LoVo (cell line): ENCODE measurements at regions not wholly inside any gene's neighbourhood (a gene's known extent, or its start where the extent isn't known, plus 50 kb on each side); places are given as distances from the start of the nearest gene placed in this dataset.
"Not testable (repeated sequence)": the region's sequence is repeated elsewhere in the genome, so short reads cannot be mapped to it uniquely, and the experiment has no call there.

Experiments
- DNase-seq: peaks from one replicate; pipeline ENCODE4 v3.0.0-alpha.2; 2016; ENCODE audit warnings: low spot score

DNA sequence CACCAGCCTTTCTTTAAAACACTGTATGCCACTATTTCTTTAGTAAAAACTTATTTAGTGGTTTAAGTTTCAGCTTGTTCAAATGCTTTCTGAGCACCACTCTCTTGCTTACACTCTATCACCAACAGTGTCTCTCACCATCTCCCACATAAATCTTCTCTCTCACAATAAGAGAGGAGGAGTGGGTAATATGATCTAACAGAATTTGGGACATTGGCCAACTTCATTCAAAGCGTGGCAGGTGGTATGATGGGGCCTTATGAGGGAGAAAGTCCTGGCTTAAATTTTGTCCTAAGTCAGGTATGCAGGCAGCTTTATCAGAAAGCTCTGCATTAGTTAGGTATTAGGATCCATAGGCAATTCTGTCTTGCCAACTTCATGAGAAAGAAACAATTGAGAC is 1132.5 kb downstream of the TUSC7 start:
- DNase-seq = no peak

DNA sequence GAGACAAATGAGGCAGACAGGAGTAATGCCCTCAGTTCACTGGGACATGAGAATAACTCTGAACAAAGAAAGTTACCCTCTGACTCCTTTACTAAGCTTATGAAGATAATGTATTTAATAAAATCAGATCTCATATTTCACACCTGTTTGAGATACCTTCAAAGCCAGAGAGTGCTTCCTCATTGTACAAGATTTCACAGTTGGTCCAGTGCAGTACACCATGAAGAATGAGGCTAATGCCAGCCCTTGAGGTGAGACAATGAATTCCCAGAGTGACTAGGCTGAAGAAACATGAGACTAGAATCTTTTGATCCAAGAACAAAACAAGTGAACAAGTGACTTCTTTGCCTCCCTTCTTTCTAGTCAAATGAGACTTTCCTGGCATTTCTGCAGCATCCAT is 1133.8 kb downstream of the TUSC7 start:
- DNase-seq = no peak

DNA sequence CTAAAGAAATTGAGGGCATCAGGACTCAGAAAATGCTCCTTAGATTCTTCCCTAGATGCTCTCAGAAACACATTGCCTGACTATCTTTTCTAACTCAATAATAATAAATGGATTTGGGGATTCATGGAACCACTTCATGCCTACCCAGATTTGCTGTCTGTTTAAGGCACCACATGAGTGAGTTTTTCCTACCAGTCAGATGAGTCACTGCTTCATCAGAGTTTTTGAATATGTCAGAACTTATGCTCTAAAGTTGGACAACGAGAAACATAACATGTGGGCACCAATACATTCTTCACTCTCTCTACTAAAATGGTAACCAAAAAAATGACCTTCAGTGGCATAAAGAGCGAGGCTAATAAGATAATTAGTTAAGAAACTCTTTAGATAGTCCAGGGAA is 1135.1 kb downstream of the TUSC7 start:
- no peak for DNase-seq

DNA sequence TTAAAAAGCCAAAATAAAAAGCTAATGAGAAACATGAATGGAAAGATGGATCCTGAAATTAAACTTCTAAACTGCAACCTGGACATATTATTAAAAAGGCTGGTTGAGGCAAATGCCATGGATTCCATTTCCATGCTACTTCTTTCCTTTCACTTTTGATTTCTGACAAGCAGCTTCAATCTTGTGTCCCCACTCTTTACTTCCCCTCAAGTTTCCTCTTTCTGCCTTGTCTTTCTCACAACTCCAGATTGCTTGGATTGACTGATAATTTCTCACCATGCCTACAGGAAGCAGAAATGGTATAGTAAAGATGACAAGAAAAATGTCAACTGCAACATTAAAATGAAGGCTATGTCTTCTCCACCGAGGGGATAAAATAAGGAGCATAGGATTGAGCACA is 1136.7 kb downstream of the TUSC7 start:
- no peak for DNase-seq

DNA sequence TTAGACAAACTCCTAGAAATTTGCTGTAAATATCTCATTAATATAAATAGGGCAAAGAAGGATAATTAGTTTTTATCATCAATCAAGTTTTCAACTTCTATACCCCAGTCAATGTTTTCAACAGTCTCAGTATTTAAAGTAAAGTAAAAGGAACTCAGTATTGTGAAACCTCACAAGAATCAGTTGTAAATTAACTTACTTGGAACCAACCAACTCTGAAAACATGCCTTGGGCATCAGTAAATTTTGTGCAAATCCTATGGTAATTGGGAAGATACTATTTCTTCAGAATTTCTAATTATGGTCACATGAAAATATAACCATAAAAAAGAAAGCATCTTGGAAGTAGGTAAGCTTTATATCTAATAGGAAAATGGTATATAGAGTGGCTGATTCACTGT is 1139.0 kb downstream of the TUSC7 start:
- no peak for DNase-seq

DNA sequence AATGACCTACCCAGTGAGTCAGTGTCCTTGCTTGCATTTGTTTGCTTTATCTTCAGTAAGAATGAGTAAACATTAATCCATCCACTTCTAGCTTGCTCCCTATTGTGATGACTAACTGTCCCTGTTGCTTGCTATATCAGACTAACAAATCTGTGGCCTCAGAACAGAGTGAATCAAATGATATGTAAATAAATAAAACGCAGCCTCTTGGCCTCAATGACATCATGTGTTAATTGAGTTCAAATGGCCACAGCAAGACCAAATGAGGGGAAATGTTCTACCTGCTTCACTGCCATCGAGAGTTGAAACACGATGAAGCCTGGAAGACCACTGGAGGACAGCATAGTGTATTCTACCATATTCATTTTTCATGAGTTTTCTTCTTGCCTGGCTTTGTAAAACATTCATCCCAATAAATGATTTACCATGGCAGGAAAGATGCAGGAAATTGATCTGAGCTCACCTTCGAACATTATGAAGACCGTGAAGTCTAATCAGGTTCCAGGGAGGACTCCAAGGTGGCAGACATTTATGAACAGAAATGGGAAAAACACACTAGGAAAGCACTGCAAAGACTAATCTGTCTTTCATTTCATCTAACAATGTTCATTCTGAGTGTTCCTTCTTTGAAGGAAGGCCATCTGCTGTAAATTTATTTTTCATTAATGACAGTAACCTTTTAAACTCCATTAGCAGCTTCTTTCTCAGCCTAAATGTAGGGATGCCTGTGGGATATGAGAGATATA is 1144.5 kb downstream of the TUSC7 start:
- no peak for DNase-seq

DNA sequence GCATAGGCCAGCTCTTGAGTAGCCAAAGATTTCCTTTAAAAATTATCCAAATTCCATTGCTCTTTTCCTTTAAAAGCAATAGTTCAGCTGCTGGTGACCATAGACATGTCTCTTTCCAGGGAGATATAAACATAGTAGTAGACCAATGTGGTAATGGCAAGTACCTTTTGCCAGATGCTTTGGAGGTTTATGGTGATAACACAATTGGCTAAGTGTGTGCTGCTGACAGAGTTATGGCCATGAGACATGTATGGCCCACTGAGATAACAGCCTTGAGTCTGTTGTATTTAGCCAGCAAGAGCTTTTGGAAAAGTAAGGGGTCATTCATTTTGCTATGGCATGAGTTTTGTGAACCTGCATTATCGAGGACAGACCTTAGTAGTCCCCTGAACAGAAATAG is 1146.8 kb downstream of the TUSC7 start:
- DNase-seq = no peak

DNA sequence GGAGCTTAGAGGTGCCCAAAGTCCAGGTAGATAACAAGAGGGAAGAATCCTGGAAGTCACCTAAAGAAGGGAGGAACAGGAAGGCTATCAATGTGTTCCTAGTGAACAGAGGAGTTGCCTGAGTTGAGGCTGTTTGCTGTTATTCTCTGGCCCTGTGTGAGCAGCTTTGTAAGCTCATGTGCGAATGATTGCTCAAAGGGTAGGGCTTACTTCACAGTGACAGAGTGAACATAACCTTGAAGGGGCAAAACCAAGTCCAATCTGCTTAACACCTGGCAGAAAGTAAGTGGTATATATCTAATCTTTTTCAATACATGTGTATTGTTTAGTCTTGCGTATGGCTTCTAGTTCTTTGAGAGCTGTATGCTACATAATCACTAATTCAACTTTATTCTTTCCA is 1153.6 kb downstream of the TUSC7 start:
- no peak for DNase-seq

DNA sequence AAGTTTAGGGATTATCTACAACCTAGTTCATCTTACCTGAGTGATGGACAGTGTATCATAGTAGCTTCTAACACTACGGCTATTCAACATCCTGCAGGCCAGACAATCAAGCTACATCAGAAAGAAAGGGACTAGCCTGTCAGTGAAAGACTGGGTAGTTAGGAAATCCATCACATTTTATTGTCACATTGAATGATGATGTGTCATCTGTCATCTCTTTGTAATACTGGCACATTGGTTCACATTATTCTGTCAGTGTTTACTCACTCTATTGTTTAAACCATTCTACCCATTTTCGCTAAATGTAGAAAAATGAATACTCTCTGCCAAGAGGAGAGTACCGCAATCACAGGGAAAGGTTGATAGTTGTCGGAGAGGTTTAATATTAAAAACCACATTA is 1155.8 kb downstream of the TUSC7 start:
- DNase-seq = no peak

DNA sequence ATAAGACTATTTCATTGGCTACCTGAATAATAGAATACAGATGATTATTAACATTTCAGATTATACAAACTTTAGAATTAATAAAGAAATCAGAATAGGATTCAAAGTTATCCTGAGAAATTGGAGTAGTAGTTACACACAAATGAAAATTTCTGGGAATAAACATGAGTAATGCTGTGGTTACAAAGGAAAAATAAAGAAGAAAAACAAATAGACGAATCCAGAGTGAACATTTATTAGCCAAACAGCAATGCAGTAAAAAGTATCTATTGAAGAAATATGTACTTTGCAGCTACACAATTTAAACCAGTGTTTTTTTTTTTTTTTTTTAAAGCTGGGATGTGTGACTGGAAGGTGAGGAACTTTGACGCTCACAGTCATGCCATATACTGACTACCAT is 1159.2 kb downstream of the TUSC7 start:
- no peak for DNase-seq

DNA sequence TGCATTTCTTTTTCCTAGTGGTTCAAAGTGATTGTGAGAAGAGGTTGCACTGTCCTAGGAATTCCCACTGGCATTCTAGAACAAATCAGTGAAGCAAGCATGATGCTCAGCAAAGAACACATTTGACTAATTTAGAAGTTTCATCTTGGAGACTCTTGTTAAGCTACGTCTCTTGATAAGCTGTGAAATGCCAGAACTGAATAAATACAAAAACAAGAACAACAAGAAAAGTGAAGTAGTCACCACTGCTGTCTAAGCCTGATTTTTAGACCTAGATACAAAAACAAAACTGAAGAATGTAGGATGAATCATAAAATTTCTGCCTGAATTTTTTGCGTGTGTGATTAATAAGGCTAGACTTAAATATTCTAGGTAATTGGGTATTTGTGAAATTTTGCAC is 1162.4 kb downstream of the TUSC7 start:
- DNase-seq = no peak

DNA sequence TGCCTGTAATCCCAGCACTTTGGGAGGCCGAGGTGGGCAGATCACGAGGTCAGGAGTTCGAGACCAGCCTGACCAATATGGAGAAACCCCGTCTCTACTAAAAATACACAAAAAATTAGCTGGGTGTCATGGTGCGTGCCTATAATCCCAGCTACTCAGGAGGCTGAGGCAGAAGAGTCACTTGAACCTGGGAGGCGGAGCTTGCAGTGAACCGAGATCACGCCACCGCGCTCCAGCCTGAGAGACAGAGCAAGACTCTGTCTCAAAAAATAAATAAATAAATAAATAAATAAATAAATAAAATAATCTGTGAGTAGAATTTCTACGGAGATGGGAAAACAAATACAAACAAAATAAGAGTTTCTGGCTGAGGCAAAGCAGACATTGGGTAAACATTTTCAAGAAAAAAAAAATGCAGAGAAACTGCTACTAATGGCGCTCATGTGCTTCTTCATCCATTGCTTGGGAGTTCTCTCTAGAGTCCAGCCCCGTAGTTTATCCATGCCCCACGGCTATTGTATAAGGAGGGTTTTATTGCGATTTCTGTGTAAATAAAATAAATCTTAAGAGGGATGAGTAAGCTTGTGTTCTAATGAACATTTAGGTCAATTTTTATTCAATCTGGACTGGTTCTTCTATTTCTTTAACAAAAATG is 1161.9 kb downstream of the IGSF11 start:
- not testable (repeated sequence) for DNase-seq

DNA sequence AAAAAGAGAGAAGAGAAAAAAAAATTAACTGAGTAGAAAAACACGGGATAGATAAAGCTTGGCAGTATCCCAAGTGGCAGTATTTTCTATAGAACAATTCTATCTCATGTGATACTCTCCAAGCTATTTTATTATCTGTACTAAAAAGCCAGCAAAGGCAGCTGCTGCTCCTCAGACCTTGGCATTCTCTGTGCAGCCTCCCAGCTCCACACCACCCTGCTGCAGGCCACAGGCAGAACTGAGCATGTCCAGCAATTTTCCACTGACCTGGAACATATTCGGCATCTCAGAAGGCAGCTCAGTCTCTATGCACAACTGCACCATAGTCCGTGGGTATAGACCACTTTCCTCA is 1161.4 kb downstream of the IGSF11 start:
- DNase-seq = no peak

DNA sequence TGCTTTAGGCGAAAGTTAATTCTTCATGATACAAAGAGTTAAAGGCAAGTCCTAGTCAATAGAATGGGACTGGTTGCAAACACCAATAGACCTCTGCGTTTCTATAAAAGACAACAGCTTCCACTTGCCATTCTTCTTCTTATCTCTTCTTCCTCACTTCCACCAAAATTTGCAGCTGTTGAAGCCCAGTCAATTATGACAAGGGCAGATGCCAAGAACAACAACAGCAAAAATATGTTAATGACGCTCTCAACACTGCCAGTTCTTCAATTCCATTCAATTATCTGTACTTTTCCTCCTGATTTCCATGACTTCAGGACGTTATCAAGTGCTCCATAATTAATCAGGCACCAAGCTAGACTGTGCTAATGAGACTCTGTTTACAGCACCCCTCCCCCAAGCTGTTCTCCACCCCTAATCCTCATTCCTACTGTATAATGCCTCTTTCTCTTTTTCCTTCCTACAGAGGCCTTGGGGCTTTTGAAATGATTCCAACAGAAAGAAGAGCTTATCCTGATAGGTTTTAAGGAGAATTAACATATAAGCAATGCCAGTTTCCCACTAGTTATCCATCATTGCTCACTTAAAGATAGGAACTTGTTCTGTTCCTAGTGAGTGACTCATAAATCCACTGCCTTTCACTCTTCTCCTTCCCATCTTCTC is 1160.5 kb downstream of the IGSF11 start:
- no peak for DNase-seq

DNA sequence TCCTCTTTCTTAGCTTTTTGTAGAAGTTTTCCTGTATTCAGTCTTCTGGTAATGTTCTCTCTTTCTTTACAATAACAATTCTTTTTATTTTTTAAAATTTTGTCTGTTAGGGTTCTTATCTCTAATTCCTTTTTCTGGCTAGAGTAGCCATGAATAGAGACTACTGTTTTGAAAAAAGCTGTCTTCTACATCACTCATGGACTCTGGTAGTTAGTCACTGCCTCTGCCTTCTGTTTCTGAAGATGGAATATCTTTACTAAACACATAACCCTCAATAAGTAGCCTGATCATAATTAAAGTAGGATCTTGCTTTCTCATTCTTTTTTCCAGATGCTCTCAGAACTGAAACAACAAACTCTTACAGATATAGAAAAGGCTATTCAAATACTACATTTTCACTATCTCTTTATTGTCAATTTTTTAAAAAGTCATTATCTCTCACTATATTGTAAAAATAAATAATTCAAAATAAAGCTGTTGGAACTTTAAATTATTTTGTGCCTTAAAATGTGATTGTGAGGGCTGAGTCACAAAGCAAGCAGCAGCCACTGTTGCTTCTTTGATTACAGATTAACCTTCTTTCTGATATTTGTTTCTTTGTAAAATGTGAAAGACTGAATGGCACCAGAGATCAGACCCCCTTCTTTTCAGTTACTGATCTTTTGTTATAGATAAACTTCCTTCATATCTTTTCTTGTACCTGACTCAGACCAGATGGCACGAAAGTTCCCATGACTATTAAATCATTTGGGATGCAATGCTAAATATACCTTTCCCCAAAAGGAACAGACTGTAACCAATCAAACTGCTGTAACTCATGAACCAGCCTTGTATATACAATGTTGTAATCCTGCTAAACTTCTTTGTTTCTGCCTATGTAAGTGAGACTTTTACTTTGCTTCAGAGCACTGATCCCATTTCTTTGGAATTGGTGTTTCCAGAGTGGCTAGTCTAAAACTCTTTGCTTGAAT is 1159.5 kb downstream of the IGSF11 start:
- no peak for DNase-seq

DNA sequence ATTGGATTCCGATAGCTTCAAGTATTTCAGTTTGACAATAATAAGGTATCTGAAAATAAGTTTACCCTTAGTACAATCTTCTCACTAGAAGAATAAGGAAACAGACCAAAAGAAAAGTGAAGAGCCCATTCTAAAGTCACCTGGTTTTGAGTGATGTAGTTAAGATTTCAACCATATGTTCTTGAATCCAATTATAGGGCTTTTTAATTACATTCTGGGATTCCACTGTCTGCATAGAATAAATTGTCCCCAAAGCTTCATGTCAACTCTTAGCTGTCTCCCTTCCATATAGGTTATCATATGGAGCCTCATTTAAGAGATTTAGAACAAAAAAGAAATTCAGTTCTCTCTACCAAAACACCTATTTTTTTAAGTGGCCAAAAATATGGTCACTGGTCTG is 1158.8 kb downstream of the IGSF11 start:
- no peak for DNase-seq

DNA sequence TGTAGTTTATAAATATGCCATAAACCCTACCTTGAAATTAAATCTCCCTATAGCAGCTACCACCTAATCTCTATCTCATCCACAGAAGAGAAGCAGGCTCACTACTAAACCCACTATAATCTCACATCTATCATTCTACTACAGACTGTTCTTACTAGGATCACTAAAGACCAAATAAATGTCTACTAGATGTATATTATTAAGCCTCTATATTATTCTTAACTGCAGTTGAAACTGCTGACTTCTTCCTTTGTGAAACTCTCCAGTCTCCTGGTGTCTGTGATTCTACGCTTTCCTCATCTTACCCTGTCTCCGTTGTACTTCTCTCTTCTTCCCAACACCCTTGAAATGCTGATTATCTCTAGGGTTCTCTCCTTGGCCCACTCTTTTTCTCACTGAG is 1154.0 kb downstream of the IGSF11 start:
- no peak for DNase-seq

DNA sequence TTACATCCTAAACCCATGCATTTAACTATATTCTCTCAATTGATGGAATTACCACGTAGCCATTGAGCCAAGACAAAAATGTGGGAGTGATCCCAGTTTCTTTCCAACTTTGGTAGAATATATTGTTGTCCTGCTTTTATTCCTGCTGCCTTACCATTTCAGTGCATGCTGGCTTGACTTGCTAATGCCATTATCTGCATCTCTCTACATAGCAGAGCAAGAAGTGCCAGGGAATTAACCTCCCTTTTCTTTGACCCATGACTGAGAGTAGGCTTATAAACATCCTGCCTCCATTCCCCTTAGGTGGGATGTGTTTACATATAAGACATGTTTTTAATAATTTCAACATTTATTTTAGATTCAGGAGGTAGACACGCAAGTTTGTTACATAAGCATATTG is 1153.4 kb downstream of the IGSF11 start:
- DNase-seq = no peak

DNA sequence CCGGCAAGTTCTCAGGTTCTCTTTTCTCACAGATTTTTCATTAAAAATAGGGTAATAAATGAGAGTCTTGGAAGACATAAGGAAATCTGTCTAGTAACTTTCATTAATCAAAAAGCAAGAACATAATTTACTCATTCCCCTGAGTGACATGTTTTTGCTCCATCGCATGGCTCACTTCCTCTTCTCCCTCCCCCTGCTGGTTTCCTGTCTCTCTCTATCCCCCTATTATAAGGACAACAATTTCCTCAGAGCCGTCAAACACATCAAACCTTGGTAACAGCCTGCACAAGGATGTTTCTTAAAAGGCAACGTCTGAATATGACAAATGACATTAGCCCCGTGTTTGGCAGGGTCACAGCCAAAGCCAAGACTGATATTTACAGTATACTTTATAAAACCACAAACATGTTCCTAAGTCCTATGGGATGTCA is 1149.6 kb downstream of the IGSF11 start:
- DNase-seq = no peak

DNA sequence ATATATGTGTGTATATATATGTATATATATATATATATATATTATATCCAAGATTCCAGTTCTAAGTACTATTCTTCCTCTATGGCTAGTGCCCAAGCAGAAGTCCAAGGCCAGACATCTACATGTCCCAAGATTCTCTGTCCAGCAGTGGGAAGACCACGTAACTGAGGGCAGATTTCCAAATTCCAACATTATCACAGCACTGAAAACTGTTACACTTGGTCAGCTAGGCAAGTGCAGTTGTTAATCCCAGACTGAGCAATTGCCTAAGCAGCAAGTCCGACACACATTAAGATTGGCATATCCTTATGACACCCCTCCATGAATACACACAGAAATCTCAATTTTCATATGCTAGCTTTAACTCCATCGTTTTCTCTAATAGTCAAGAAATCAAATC is 1148.5 kb downstream of the IGSF11 start:
- no peak for DNase-seq

DNA sequence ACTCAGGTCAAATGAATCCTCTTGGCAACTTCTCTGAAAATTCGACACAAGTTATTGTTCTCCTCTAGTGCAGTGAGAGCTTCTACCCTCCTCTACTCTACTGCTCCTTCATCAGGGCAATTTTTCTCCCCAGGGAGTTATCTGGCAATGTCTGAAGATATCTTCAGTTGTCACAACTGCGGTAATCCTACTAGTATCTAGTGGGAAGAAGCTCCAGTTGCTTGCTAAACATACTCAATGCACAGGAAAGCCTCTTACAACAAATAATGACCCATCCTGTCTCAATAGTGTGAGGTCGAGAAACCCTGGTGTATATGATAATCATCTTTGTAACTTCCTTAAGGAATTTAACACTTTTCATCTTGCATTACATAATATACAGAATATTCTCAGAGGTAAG is 1147.6 kb downstream of the IGSF11 start:
- DNase-seq = no peak

DNA sequence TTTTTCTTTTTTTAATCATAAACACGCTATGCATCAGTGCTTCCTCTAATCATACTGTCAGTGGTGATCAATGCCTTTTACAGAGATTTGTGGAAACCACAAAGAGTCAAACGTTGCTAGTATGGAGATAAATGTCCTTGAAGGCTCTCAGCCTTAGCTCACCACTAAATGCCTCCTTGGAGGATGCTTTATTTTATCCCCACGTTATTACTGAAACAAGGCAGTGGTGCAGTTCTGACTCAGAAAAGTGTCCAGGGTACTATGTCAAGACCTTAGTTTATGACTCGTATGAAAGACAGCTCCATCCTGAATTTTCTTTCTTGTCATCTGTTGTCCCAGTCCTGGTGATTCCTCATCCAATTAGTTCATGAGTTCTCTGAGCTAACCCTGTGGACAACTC is 1146.7 kb downstream of the IGSF11 start:
- DNase-seq = no peak
